KMS-11 (cell line): ENCODE measurements at regions not wholly inside any gene's neighbourhood (a gene's known extent, or its start where the extent isn't known, plus 50 kb on each side); places are given as distances from the start of the nearest gene placed in this dataset.

ENCODE experiments used
- H2AFZ ChIP-seq: fragments of 200-600 bp; sonication (generic); 2 replicates; pipeline ENCODE4 v1.6.1; 2016; ENCODE audit warnings: antibody characterized with exemption, mixed run types, low read depth
- H3K27ac ChIP-seq: fragments of 200-600 bp; sonication (generic); 2 replicates; pipeline ENCODE4 v1.6.1; 2016; ENCODE audit warnings: mild to moderate bottlenecking, mixed run types
- H3K27me3 ChIP-seq: fragments of 200-600 bp; sonication (generic); 2 replicates; pipeline ENCODE4 v1.6.1; 2017; ENCODE audit warnings: mild to moderate bottlenecking, low read depth, mixed run types, moderate library complexity; ENCODE audit not compliant: insufficient read depth
- H3K36me3 ChIP-seq: fragments of 200-600 bp; sonication (generic); 2 replicates; pipeline ENCODE4 v1.6.1; 2017; ENCODE audit warnings: mild to moderate bottlenecking, mixed run types; ENCODE audit not compliant: insufficient read depth
- H3K4me1 ChIP-seq: fragments of 200-600 bp; sonication (generic); 2 replicates; pipeline ENCODE4 v1.6.1; 2016; ENCODE audit warnings: mild to moderate bottlenecking, low read depth, mixed run types; ENCODE audit not compliant: poor library complexity, severe bottlenecking
- H3K4me2 ChIP-seq: fragments of 200-600 bp; sonication (generic); 2 replicates; pipeline ENCODE4 v1.7.0; 2016; ENCODE audit warnings: mild to moderate bottlenecking, mixed run types
- H3K4me3 ChIP-seq: fragments of 200-600 bp; sonication (generic); IDR thresholded peaks from 2 replicates; pipeline ENCODE4 v1.6.1; 2017; ENCODE audit warnings: low read depth, low read length, mixed read lengths; ENCODE audit not compliant: insufficient read depth
- H3K79me2 ChIP-seq: fragments of 200-600 bp; sonication (generic); 2 replicates; pipeline ENCODE4 v1.6.1; 2016; ENCODE audit warnings: low read depth, mixed run types; ENCODE audit not compliant: insufficient read depth
- H3K9ac ChIP-seq: fragments of 200-600 bp; sonication (generic); 2 replicates; pipeline ENCODE4 v1.6.1; 2016; ENCODE audit warnings: mild to moderate bottlenecking, mixed run types
- H4K20me1 ChIP-seq: fragments of 200-600 bp; sonication (generic); 2 replicates; pipeline ENCODE4 v1.6.1; 2016; ENCODE audit warnings: mild to moderate bottlenecking, mixed run types; ENCODE audit not compliant: insufficient read depth
- CTCF ChIP-seq: fragments of 200-600 bp; sonication (generic); conservative IDR thresholded peaks from 2 replicates; pipeline ENCODE4 v1.6.1; 2017; ENCODE audit warnings: low read depth, mild to moderate bottlenecking, antibody characterized with exemption, low read length, moderate library complexity, mixed read lengths

- Histone ChIP-seq H3K4me2 (no peak overlapping the region), H3K9ac (no peak overlapping the region), H2AFZ (no peak overlapping the region), H4K20me1 (no peaks in the 10 kb centered on the region), H3K27ac (no peak overlapping the region), H3K79me2 (no peaks in the 10 kb centered on the region), H3K4me3 (no peak overlapping the region), H3K36me3 (no peaks in the 10 kb centered on the region), H3K27me3 (no peaks in the 10 kb centered on the region), H3K4me1 (no peaks in the 10 kb centered on the region)
- TF ChIP-seq CTCF, result no peak
Measured at GRCh38 chr19:30802424-30803013, 430.3 kb downstream of the ZNF536 start.

- Histone ChIP-seq H3K4me2 (no peak overlapping the region), H3K9ac (no peak overlapping the region), H3K27ac (no peak overlapping the region), H2AFZ (no peak overlapping the region), H3K4me3 (no peak overlapping the region), H3K79me2 (no peaks in the 10 kb centered on the region), H3K36me3 (no peaks in the 10 kb centered on the region), H3K4me1 (no peaks in the 10 kb centered on the region), H3K27me3 (no peaks in the 10 kb centered on the region), H4K20me1 (no peaks in the 10 kb centered on the region)
- TF ChIP-seq CTCF, result peak; percentile 32; the same call in 1 of the 2 replicates
Measured at GRCh38 chr19:30799865-30800755, 427.9 kb downstream of the ZNF536 start.

- Histone ChIP-seq H3K79me2 (no peaks in the 10 kb centered on the region), H4K20me1 (no peaks in the 10 kb centered on the region), H3K9ac (no peak overlapping the region), H3K27me3 (no peaks in the 10 kb centered on the region), H3K27ac (no peak overlapping the region), H3K4me3 (no peak overlapping the region), H3K4me2 (no peak overlapping the region), H3K4me1 (no peaks in the 10 kb centered on the region), H2AFZ (no peak overlapping the region), H3K36me3 (no peaks in the 10 kb centered on the region)
- no peak for TF ChIP-seq CTCF
Measured at GRCh38 chr19:30795727-30796126, 423.5 kb downstream of the ZNF536 start.

- no peak for TF ChIP-seq CTCF
- H3K4me2 ChIP-seq, result no peak overlapping the region
- H3K27ac ChIP-seq, result no peak overlapping the region
- no peaks in the 10 kb centered on the region for H3K27me3 ChIP-seq
- H2AFZ ChIP-seq, result no peak overlapping the region
- H3K36me3 ChIP-seq, result no peaks in the 10 kb centered on the region
- no peak overlapping the region for H3K9ac ChIP-seq
- H3K79me2 ChIP-seq, result no peaks in the 10 kb centered on the region
- no peaks in the 10 kb centered on the region for H4K20me1 ChIP-seq
- H3K4me3 ChIP-seq, result no peak overlapping the region
- H3K4me1 ChIP-seq, result no peaks in the 10 kb centered on the region
Measured at GRCh38 chr19:30792561-30793505, 420.6 kb downstream of the ZNF536 start.
